WTC11 (cell line): ENCODE measurements at regions not wholly inside any gene's neighbourhood (a gene's known extent, or its start where the extent isn't known, plus 50 kb on each side); places are given as distances from the start of the nearest gene placed in this dataset.

Experiments
- ATAC-seq: fragments of 200-7000 bp; cut with Tn5 transposase; 2 replicates; pipeline ENCODE4 v1.10.0; 2021; ENCODE audit warnings: mild to moderate bottlenecking, moderate library complexity
- CTCF ChIA-PET: fragments of 300-600 bp; sonication (Branson Sonifier 250); formaldehyde crosslinking; loops from one replicate; lab custom pipeline; 2021; ENCODE audit warnings: antibody characterized with exemption; lab: Charles Lee
- POLR2A ChIA-PET: fragments of 350-600 bp; sonication (Branson Sonifier 250); formaldehyde crosslinking; loops from one replicate; lab custom pipeline; 2021; ENCODE audit warnings: antibody characterized with exemption; lab: Charles Lee
- DNase-seq: peaks from one replicate; pipeline ENCODE4 v3.0.0; 2021; ENCODE audit warnings: low spot score
- H3K27ac Mint-ChIP-seq: 2 replicates; pipeline ENCODE4 v1.8.0; 2021; ENCODE audit warnings: mixed read lengths
- H3K27me3 Mint-ChIP-seq: 2 replicates; pipeline ENCODE4 v1.8.0; 2021; ENCODE audit warnings: low read depth, mild to moderate bottlenecking, moderate library complexity, mixed read lengths
- H3K36me3 Mint-ChIP-seq: 2 replicates; pipeline ENCODE4 v1.8.0; 2021; ENCODE audit warnings: mixed read lengths
- H3K4me1 Mint-ChIP-seq: 2 replicates; pipeline ENCODE4 v1.8.0; 2022; ENCODE audit warnings: mixed read lengths
- H3K4me3 Mint-ChIP-seq: 2 replicates; pipeline ENCODE4 v1.8.0; 2021; ENCODE audit warnings: mild to moderate bottlenecking, moderate library complexity, mixed read lengths
- H3K9me3 Mint-ChIP-seq: 2 replicates; pipeline ENCODE4 v1.8.0; 2021; ENCODE audit warnings: mixed read lengths
- AR ChIP-seq: fragments of 250-450 bp; sonication (Bioruptor Pico); IDR thresholded peaks from 2 replicates; pipeline ENCODE4 v1.9.0; 2021; ENCODE audit warnings: mild to moderate bottlenecking
- CBFB ChIP-seq: sonication (generic); formaldehyde crosslinking; IDR thresholded peaks from 2 replicates; pipeline ENCODE4 v1.8.1; 2022; ENCODE audit warnings: mild to moderate bottlenecking, low read depth, missing genetic modification reagents
- CREB1 ChIP-seq: sonication (generic); formaldehyde crosslinking; IDR thresholded peaks from 2 replicates; pipeline ENCODE4 v1.8.0; 2023; ENCODE audit warnings: mild to moderate bottlenecking, missing genetic modification reagents
- ETV6 ChIP-seq: sonication (generic); formaldehyde crosslinking; IDR thresholded peaks from 2 replicates; pipeline ENCODE4 v1.8.1; 2022; ENCODE audit warnings: mild to moderate bottlenecking, missing genetic modification reagents
- RELA ChIP-seq: sonication (generic); formaldehyde crosslinking; IDR thresholded peaks from 2 replicates; pipeline ENCODE4 v1.8.1; 2022; ENCODE audit warnings: missing genetic modification reagents, mild to moderate bottlenecking, borderline replicate concordance
- ZMAT4 ChIP-seq: fragments of 250-450 bp; sonication (Bioruptor Pico); IDR thresholded peaks from 2 replicates; pipeline ENCODE4 v1.9.0; 2021; ENCODE audit warnings: mild to moderate bottlenecking
- ZNF138 ChIP-seq: sonication (generic); formaldehyde crosslinking; conservative IDR thresholded peaks from 2 replicates; pipeline ENCODE4 v1.8.1; 2022; ENCODE audit warnings: mild to moderate bottlenecking, moderate library complexity, missing genetic modification reagents
- ZNF416 ChIP-seq: fragments of 250-450 bp; sonication (Bioruptor Pico); IDR thresholded peaks from 2 replicates; pipeline ENCODE4 v1.9.0; 2021; ENCODE audit warnings: mild to moderate bottlenecking, inconsistent platforms
- ZSCAN18 ChIP-seq: fragments of 250-450 bp; sonication (Bioruptor Pico); IDR thresholded peaks from 2 replicates; pipeline ENCODE4 v2.1.2; 2022; ENCODE audit warnings: mild to moderate bottlenecking, moderate library complexity
- TF ChIP-seq, protein P1 (sequence below): sonication (generic); formaldehyde crosslinking; IDR thresholded peaks from 2 replicates; pipeline ENCODE4 v1.8.0; 2022; ENCODE audit warnings: mild to moderate bottlenecking, missing genetic modification reagents
- TF ChIP-seq, protein P2 (sequence below): fragments of 250-450 bp; sonication (Bioruptor Pico); IDR thresholded peaks from 2 replicates; pipeline ENCODE4 v1.9.0; 2021; ENCODE audit warnings: moderate library complexity, mild to moderate bottlenecking, inconsistent platforms, borderline replicate concordance
- TF ChIP-seq, protein P3 (sequence below): sonication (generic); formaldehyde crosslinking; IDR thresholded peaks from 2 replicates; pipeline ENCODE4 v1.8.0; 2023; ENCODE audit warnings: missing genetic modification reagents
- TF ChIP-seq, protein P4 (sequence below): fragments of 250-450 bp; sonication (Bioruptor Pico); conservative IDR thresholded peaks from 2 replicates; pipeline ENCODE4 v1.9.0; 2021; ENCODE audit warnings: mild to moderate bottlenecking

- POLR2A ChIA-PET: no interaction called here
Measured at GRCh38 chr11:21986361-21986760, 206.5 kb upstream of the ANO5 start.

GRCh38 chr11:21987261-21987660 is 205.6 kb upstream of the ANO5 start:
- TF ChIP-seq RELA (CRISPR knock-in tag) (no peak), ZMAT4 (CRISPR knock-in tag) (no peak), ZSCAN18 (CRISPR knock-in tag) (no peak), ETV6 (CRISPR knock-in tag) (no peak), CBFB (CRISPR knock-in tag) (no peak), AR (CRISPR knock-in tag) (no peak)
- TF ChIP-seq, protein P1, sequence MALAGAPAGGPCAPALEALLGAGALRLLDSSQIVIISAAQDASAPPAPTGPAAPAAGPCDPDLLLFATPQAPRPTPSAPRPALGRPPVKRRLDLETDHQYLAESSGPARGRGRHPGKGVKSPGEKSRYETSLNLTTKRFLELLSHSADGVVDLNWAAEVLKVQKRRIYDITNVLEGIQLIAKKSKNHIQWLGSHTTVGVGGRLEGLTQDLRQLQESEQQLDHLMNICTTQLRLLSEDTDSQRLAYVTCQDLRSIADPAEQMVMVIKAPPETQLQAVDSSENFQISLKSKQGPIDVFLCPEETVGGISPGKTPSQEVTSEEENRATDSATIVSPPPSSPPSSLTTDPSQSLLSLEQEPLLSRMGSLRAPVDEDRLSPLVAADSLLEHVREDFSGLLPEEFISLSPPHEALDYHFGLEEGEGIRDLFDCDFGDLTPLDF (CRISPR knock-in tag): no peak
- TF ChIP-seq, protein P2, sequence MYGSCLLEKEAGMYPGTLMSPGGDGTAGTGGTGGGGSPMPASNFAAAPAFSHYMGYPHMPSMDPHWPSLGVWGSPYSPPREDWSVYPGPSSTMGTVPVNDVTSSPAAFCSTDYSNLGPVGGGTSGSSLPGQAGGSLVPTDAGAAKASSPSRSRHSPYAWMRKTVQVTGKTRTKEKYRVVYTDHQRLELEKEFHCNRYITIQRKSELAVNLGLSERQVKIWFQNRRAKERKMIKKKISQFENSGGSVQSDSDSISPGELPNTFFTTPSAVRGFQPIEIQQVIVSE: no peak
- TF ChIP-seq, protein P3, sequence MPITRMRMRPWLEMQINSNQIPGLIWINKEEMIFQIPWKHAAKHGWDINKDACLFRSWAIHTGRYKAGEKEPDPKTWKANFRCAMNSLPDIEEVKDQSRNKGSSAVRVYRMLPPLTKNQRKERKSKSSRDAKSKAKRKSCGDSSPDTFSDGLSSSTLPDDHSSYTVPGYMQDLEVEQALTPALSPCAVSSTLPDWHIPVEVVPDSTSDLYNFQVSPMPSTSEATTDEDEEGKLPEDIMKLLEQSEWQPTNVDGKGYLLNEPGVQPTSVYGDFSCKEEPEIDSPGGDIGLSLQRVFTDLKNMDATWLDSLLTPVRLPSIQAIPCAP (CRISPR knock-in tag): no peak
- TF ChIP-seq, protein P4, sequence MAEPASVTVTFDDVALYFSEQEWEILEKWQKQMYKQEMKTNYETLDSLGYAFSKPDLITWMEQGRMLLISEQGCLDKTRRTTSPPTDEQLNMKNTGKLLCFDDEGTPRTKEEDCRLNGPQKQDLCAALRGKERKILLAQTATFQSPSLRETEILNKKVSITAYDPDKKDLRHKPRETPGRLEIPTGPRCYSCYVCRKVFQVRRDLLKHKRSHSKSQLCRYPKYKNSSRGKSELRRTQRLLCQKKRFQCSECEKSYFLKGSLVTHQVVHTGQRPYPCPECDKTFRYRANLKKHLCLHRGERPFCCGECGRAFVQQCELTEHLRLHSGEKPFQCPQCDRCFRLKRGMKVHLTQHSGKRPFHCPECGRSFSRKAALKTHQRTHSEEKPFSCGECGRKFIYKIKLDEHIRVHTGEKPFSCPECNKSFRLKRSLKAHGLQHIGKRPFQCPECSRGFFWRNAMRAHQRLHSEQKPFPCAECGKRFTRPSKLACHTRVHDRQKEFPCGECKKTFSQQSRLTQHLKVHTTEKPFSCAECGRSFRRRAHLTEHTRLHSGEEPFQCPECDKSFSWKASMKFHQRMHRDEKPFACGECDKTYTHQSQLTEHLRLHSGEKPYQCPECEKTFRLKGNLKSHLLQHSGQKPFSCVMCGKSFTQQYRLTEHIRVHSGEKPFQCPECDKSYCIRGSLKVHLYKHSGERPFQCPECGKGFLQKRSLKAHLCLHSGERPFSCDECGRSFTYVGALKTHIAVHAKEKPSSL (CRISPR knock-in tag): no peak
- DNase-seq (no peak), ATAC-seq (no peak)
- POLR2A ChIA-PET: no interaction called here
- Mint-ChIP-seq H3K4me1 (peaks cover 22% of the 10 kb centered on the region), H3K4me3 (no peak overlapping the region), H3K27me3 (no peaks in the 10 kb centered on the region), H3K36me3 (no peaks in the 10 kb centered on the region), H3K27ac (no peak overlapping the region), H3K9me3 (no peaks in the 10 kb centered on the region)
- CTCF ChIA-PET: no interaction called here

More at GRCh38 chr11:21986361-21986760, 206.5 kb upstream of the ANO5 start:
- H3K4me3 Mint-ChIP-seq: no peak overlapping the region
- ATAC-seq (no peak), DNase-seq (no peak)
- peaks cover 23% of the 10 kb centered on the region for H3K4me1 Mint-ChIP-seq
- no peak for TF ChIP-seq ZNF138 (CRISPR knock-in tag)
- no peak for TF ChIP-seq CREB1 (CRISPR knock-in tag)
- no peak for TF ChIP-seq ZNF416 (CRISPR knock-in tag)
- CTCF ChIA-PET: no interaction called here
- H3K27me3 Mint-ChIP-seq: no peaks in the 10 kb centered on the region
- H3K36me3 Mint-ChIP-seq: no peaks in the 10 kb centered on the region
- no peaks in the 10 kb centered on the region for H3K9me3 Mint-ChIP-seq
- H3K27ac Mint-ChIP-seq: no peak overlapping the region
